ENCODE measurements at regions not wholly inside any gene's neighbourhood (a gene's known extent, or its start where the extent isn't known, plus 50 kb on each side); places are given as distances from the start of the nearest gene placed in this dataset.

- intact Hi-C loops (cut with micrococcal nuclease) = no loop called here
- Histone ChIP-seq H3K36me3 (replicated peaks in 1 of 2; ENCODE audit: control extremely low read depth in 1 of 2, control insufficient read depth in 1 of 2, extremely low read depth in 1 of 2, insufficient read depth in 2 of 2, low read length in 1 of 2) (no peaks in the 10 kb centered on the region), H4K20me1 (ENCODE audit: control insufficient read depth, insufficient read depth, low read length, poor library complexity, severe bottlenecking) (no peaks in the 10 kb centered on the region), H3K27ac (ENCODE audit: low read length in 2 of 2) (no peak overlapping the region), H3K27me3 (replicated peaks in 1 of 4; ENCODE audit: control extremely low read depth in 1 of 4, control insufficient read depth in 3 of 4, insufficient read depth in 4 of 4, low read length in 3 of 4) (peaks cover 0 to 2% (median 0%) of the 10 kb centered on the region in 4 experiments), H2AFZ (ENCODE audit: insufficient read depth, low read depth, low read length, poor library complexity, severe bottlenecking) (no peak overlapping the region), H3K4me1 (ENCODE audit: control insufficient read depth in 2 of 2, insufficient read depth in 2 of 2, low read length in 2 of 2) (peaks cover 13 to 16% of the 10 kb centered on the region in 2 donors), H3K4me2 (replicated peaks; ENCODE audit: low read depth, low read length, poor library complexity, severe bottlenecking) (no peak overlapping the region), H3K4me3 (ENCODE audit: control extremely low read depth in 1 of 5, extremely low read depth in 1 of 5, insufficient read depth in 1 of 5, low read depth in 2 of 5, low read length in 4 of 5) (no peak overlapping the region), H3K79me2 (ENCODE audit: control insufficient read depth, insufficient read depth, low read length) (no peaks in the 10 kb centered on the region), H3K9ac (ENCODE audit: low read length) (no peak overlapping the region), H3K9me3 (ENCODE audit: control extremely low read depth in 1 of 3, control insufficient read depth in 2 of 3, insufficient read depth in 1 of 3, low read length in 2 of 3) (no peaks in the 10 kb centered on the region)
- ChIA-PET CTCF (no interaction called here), POLR2A (no interaction called here)
- no peak overlapping the region for H3K4me3 Mint-ChIP-seq
- H3K27me3 Mint-ChIP-seq = peaks cover 5% of the 10 kb centered on the region
- TF ChIP-seq CTCF (IDR thresholded peaks at IDR 0.05) (no peak), EZH2 (IDR thresholded peaks at IDR 0.05; ENCODE audit: borderline replicate concordance, insufficient read depth, low read depth, low read length, poor library complexity, severe bottlenecking) (no peak)
- ATAC-seq (ENCODE audit: low read depth) (no peak), DNase-seq (no peak)
- peaks cover 25% of the 10 kb centered on the region for H3K4me1 Mint-ChIP-seq
- H3K27ac Mint-ChIP-seq = no peak overlapping the region
- WGBS (ENCODE audit: insufficient coverage) = no CpG with 5 or more reads among the region's 3 CpGs
- H3K9me3 Mint-ChIP-seq (ENCODE audit: insufficient read depth) = no peaks in the 10 kb centered on the region
These were observed 165.5 kb downstream of the PIK3R1 start for GRCh38 chr5:68381060-68381459.

GRCh38 chr5:68381909-68382308 is 166.4 kb downstream of the PIK3R1 start:
- ChIA-PET POLR2A (no interaction called here), CTCF (no interaction called here)
- Histone ChIP-seq H3K9ac (ENCODE audit: low read length) (no peak overlapping the region), H3K4me3 (ENCODE audit: control extremely low read depth in 1 of 5, extremely low read depth in 1 of 5, insufficient read depth in 1 of 5, low read depth in 2 of 5, low read length in 4 of 5) (no peak overlapping the region), H3K27ac (ENCODE audit: low read length in 2 of 2) (no peak overlapping the region), H4K20me1 (ENCODE audit: control insufficient read depth, insufficient read depth, low read length, poor library complexity, severe bottlenecking) (no peaks in the 10 kb centered on the region), H3K79me2 (ENCODE audit: control insufficient read depth, insufficient read depth, low read length) (no peaks in the 10 kb centered on the region), H3K4me2 (replicated peaks; ENCODE audit: low read depth, low read length, poor library complexity, severe bottlenecking) (no peak overlapping the region), H3K36me3 (replicated peaks in 1 of 2; ENCODE audit: control extremely low read depth in 1 of 2, control insufficient read depth in 1 of 2, extremely low read depth in 1 of 2, insufficient read depth in 2 of 2, low read length in 1 of 2) (no peaks in the 10 kb centered on the region), H3K4me1 (ENCODE audit: control insufficient read depth in 2 of 2, insufficient read depth in 2 of 2, low read length in 2 of 2) (peaks cover 13 to 16% of the 10 kb centered on the region in 2 donors), H3K9me3 (ENCODE audit: control extremely low read depth in 1 of 3, control insufficient read depth in 2 of 3, insufficient read depth in 1 of 3, low read length in 2 of 3) (no peaks in the 10 kb centered on the region), H3K27me3 (replicated peaks in 1 of 4; ENCODE audit: control extremely low read depth in 1 of 4, control insufficient read depth in 3 of 4, insufficient read depth in 4 of 4, low read length in 3 of 4) (peaks cover 0 to 2% (median 0%) of the 10 kb centered on the region in 4 experiments), H2AFZ (ENCODE audit: insufficient read depth, low read depth, low read length, poor library complexity, severe bottlenecking) (no peak overlapping the region)
- Mint-ChIP-seq H3K27me3 (peaks cover 12% of the 10 kb centered on the region), H3K4me1 (peaks cover 25% of the 10 kb centered on the region), H3K4me3 (no peak overlapping the region), H3K9me3 (ENCODE audit: insufficient read depth) (no peaks in the 10 kb centered on the region), H3K27ac (no peak overlapping the region)
- intact Hi-C loops (cut with micrococcal nuclease) = no loop called here
- TF ChIP-seq CTCF (IDR thresholded peaks at IDR 0.05) (no peak), EZH2 (IDR thresholded peaks at IDR 0.05; ENCODE audit: borderline replicate concordance, insufficient read depth, low read depth, low read length, poor library complexity, severe bottlenecking) (no peak)
- DNase-seq (no peak), ATAC-seq (ENCODE audit: low read depth) (no peak)
- WGBS (ENCODE audit: insufficient coverage) = 55% methylated on average over 2 of the region's 3 CpGs
